ENCODE measurements at regions not wholly inside any gene's neighbourhood (a gene's known extent, or its start where the extent isn't known, plus 50 kb on each side); places are given as distances from the start of the nearest gene placed in this dataset.

GRCh38 chr7:113768387-113768786 lies 150.4 kb downstream of the PPP1R3A start:
- H4K8ac ChIP-seq (ENCODE audit: low read depth in 2 of 2, low read length in 2 of 2), result no peak overlapping the region
- ChIA-PET CTCF (no interaction called here), POLR2A (ENCODE audit: unreplicated experiment) (no interaction called here)
- H3K23ac ChIP-seq (ENCODE audit: low read depth, low read length), result no peak overlapping the region
- H4K20me1 ChIP-seq (ENCODE audit: insufficient read depth, low read length), result no peaks in the 10 kb centered on the region
- DNase-seq, result no peak
- no peak overlapping the region for H3K4ac ChIP-seq (ENCODE audit: low read depth, low read length)
- H2BK15ac ChIP-seq (ENCODE audit: low read depth, low read length), result no peak overlapping the region
- H3K4me1 ChIP-seq (ENCODE audit: control insufficient read depth, insufficient read depth, low read length), result no peaks in the 10 kb centered on the region
- no peak overlapping the region for H3K4me2 ChIP-seq (ENCODE audit: low read depth, low read length)
- BruUV-seq (replicated peaks), result no TSS peak
- intact Hi-C loops (cut with micrococcal nuclease), result no loop called here
- H4K5ac ChIP-seq (ENCODE audit: low read depth, low read length), result no peak overlapping the region
- no peak overlapping the region for H3K4me3 ChIP-seq (ENCODE audit: insufficient read depth, low read depth, low read length)
- ATAC-seq (ENCODE audit: low read depth), result no peak
- no peaks in the 10 kb centered on the region for H3K36me3 ChIP-seq (ENCODE audit: control insufficient read depth, insufficient read depth, low read length)
- no peak overlapping the region for H3K9ac ChIP-seq (ENCODE audit: low read depth, low read length)
- H2BK5ac ChIP-seq (ENCODE audit: low read depth, low read length, poor library complexity, severe bottlenecking), result no peak overlapping the region
- H2AK5ac ChIP-seq (ENCODE audit: low read depth, low read length), result no peak overlapping the region
- dilution Hi-C loops (cut with HindIII; ENCODE audit: low sequenced_read_pairs, unreplicated experiment), result no loop called here
- H2AFZ ChIP-seq (replicated peaks; ENCODE audit: low read length, poor library complexity), result no peak overlapping the region
- no peak overlapping the region for H2BK20ac ChIP-seq (ENCODE audit: low read depth, low read length)
- H3K18ac ChIP-seq (ENCODE audit: low read depth, low read length), result no peak overlapping the region
- WGBS, 2 experiments (ENCODE audit: extremely low coverage in 2 of 2, insufficient read length in 1 of 2), result no CpG with 5 or more reads among the region's 1 CpG
- H3K27me3 ChIP-seq (ENCODE audit: control insufficient read depth, insufficient read depth, low read length), result no peaks in the 10 kb centered on the region
- H2AK9ac ChIP-seq (replicated peaks; ENCODE audit: low read depth, low read length, poor library complexity), result no peak overlapping the region
- no peak overlapping the region for H4K91ac ChIP-seq (ENCODE audit: insufficient read depth, low read depth, low read length)
- H3K9me3 ChIP-seq (ENCODE audit: control insufficient read depth, insufficient read depth, low read length), result no peaks in the 10 kb centered on the region
- H3K14ac ChIP-seq (replicated peaks; ENCODE audit: low read depth, low read length), result no peak overlapping the region
- in situ Hi-C loops (cut with MboI; ENCODE audit: low sequenced_read_pairs), result no loop called here
- no peak overlapping the region for H3K56ac ChIP-seq (ENCODE audit: extremely low read depth, insufficient read depth, low read length)
- TF ChIP-seq ELK1 (IDR thresholded peaks at IDR 0.05; ENCODE audit: borderline replicate concordance, low read depth, low read length) (no peak), SMC3 (IDR thresholded peaks at IDR 0.05; ENCODE audit: low read depth, low read length) (no peak), MAFK (IDR thresholded peaks at IDR 0.05; ENCODE audit: low read depth, low read length) (no peak), FOS (IDR thresholded peaks at IDR 0.05; ENCODE audit: low read depth, low read length) (no peak), BHLHE40 (IDR thresholded peaks at IDR 0.05; ENCODE audit: low read depth, low read length) (no peak), CEBPB (IDR thresholded peaks at IDR 0.05; ENCODE audit: low read depth, low read length) (no peak), MAZ (IDR thresholded peaks at IDR 0.05; ENCODE audit: borderline replicate concordance, low read depth, low read length) (no peak), RAD21 (IDR thresholded peaks at IDR 0.05; ENCODE audit: low read length) (no peak), CHD1 (IDR thresholded peaks at IDR 0.05; ENCODE audit: low read depth, low read length) (no peak), USF2 (IDR thresholded peaks at IDR 0.05; ENCODE audit: low read depth, low read length) (no peak), MXI1 (IDR thresholded peaks at IDR 0.05; ENCODE audit: borderline replicate concordance, low read depth, low read length) (no peak), NFE2L2 (IDR thresholded peaks at IDR 0.05; ENCODE audit: low read depth, low read length) (no peak), RCOR1 (IDR thresholded peaks at IDR 0.05; ENCODE audit: insufficient replicate concordance, low read length) (no peak), RFX5 (IDR thresholded peaks at IDR 0.05; ENCODE audit: low read depth, low read length) (no peak), POLR2A (IDR thresholded peaks at IDR 0.05; ENCODE audit: low read depth, low read length) (no peak), CTCF (conservative IDR thresholded peaks at IDR 0.05; ENCODE audit: low read depth, low read length) (no peak)
- no peaks in the 10 kb centered on the region for H3K79me1 ChIP-seq (ENCODE audit: low read depth in 1 of 2, low read length in 2 of 2)
- H3K9me1 ChIP-seq (ENCODE audit: insufficient read depth, low read length), result no peaks in the 10 kb centered on the region
- no peak overlapping the region for H3K27ac ChIP-seq (ENCODE audit: insufficient read depth, low read length)
- no peak overlapping the region for H2BK120ac ChIP-seq (ENCODE audit: low read depth, low read length)

Data from IMR-90 (cell line).